WERI-Rb-1 (cell line): ENCODE measurements at regions not wholly inside any gene's neighbourhood (a gene's known extent, or its start where the extent isn't known, plus 50 kb on each side); places are given as distances from the start of the nearest gene placed in this dataset.

Source experiments
- DNase-seq: peaks from one replicate; pipeline ENCODE4 v3.0.0-alpha.2; 2020
- H3K27ac ChIP-seq: fragments of 250-450 bp; sonication (Bioruptor Pico); 2 replicates; pipeline ENCODE4 v1.5.1; 2020; ENCODE audit warnings: mild to moderate bottlenecking, moderate library complexity
- H3K27me3 ChIP-seq: fragments of 250-450 bp; sonication (Bioruptor Pico); 2 replicates; pipeline ENCODE4 v1.5.1; 2021; ENCODE audit warnings: mild to moderate bottlenecking, low read depth, moderate library complexity; ENCODE audit not compliant: insufficient read depth, severe bottlenecking
- H3K36me3 ChIP-seq: fragments of 250-450 bp; sonication (Bioruptor Pico); 2 replicates; pipeline ENCODE4 v1.5.1; 2020; ENCODE audit warnings: mild to moderate bottlenecking, moderate library complexity
- H3K4me3 ChIP-seq: 2 replicates; pipeline ENCODE4 v1.5.1; 2011; ENCODE audit warnings: low read depth, mild to moderate bottlenecking, control low read depth, low read length
- H3K9me3 ChIP-seq: fragments of 250-450 bp; sonication (Bioruptor Pico); 2 replicates; pipeline ENCODE4 v1.5.1; 2021; ENCODE audit warnings: mild to moderate bottlenecking, moderate library complexity; ENCODE audit not compliant: severe bottlenecking
- TF ChIP-seq, protein P1 (sequence below): IDR thresholded peaks from 2 replicates; pipeline ENCODE4 v1.5.1; 2011; ENCODE audit warnings: low read depth, mild to moderate bottlenecking, control low read depth, inconsistent platforms, low read length

DNA sequence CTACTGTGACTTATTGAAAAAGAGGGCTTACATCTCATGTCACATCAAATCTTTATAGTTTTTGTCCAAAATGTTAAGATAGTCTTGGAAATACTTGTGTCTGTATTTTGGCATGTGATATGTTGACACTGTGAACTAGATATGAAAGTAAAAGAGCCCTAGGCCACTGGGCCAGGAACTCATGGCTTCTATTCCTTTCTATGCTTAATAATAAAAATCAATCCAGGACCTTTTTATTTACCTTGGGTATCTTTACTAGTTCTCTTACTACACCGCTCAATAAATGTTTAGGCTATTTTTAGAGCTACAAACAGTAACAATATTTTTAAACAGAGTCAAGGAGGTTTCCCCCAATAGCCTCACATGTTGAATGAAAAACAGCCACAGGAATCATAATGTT is 348.6 kb upstream of the SLC24A2 start:
- H3K27ac ChIP-seq: no peak overlapping the region
- no peaks in the 10 kb centered on the region for H3K27me3 ChIP-seq
- no peaks in the 10 kb centered on the region for H3K9me3 ChIP-seq
- H3K4me3 ChIP-seq: no peak overlapping the region
- TF ChIP-seq, protein P1, sequence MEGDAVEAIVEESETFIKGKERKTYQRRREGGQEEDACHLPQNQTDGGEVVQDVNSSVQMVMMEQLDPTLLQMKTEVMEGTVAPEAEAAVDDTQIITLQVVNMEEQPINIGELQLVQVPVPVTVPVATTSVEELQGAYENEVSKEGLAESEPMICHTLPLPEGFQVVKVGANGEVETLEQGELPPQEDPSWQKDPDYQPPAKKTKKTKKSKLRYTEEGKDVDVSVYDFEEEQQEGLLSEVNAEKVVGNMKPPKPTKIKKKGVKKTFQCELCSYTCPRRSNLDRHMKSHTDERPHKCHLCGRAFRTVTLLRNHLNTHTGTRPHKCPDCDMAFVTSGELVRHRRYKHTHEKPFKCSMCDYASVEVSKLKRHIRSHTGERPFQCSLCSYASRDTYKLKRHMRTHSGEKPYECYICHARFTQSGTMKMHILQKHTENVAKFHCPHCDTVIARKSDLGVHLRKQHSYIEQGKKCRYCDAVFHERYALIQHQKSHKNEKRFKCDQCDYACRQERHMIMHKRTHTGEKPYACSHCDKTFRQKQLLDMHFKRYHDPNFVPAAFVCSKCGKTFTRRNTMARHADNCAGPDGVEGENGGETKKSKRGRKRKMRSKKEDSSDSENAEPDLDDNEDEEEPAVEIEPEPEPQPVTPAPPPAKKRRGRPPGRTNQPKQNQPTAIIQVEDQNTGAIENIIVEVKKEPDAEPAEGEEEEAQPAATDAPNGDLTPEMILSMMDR: no peak
- DNase-seq: no peak
- no peaks in the 10 kb centered on the region for H3K36me3 ChIP-seq

DNA sequence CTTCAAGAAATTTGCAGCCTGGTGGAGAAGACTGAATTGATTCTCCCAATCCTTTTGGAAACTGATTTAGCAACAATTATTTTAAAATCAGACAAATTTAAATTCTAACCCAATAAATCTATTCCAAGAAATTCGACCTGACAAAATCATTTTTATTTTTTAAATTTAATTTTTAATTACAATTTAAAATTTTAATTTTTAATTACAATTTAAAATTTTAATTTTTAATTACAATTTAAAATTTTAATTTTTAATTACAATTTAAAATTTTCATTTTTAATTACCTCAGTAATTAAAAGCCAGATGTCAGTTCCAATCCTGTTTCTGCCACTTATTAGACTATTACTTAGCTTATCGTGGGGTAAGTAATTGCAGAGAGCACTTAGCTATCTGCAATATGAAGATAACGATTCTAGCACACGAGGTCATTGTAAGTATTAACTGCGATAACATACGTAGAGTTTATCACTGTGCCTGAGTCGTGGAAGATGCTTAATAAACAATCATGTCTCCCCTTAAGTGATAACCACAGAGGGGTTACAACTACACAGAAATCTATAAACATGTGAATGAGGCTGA is 346.4 kb upstream of the SLC24A2 start:
- TF ChIP-seq, protein P1: no peak
- Histone ChIP-seq H3K36me3 (no peaks in the 10 kb centered on the region), H3K4me3 (no peak overlapping the region), H3K9me3 (no peaks in the 10 kb centered on the region), H3K27me3 (no peaks in the 10 kb centered on the region), H3K27ac (no peak overlapping the region)
- no peak for DNase-seq

DNA sequence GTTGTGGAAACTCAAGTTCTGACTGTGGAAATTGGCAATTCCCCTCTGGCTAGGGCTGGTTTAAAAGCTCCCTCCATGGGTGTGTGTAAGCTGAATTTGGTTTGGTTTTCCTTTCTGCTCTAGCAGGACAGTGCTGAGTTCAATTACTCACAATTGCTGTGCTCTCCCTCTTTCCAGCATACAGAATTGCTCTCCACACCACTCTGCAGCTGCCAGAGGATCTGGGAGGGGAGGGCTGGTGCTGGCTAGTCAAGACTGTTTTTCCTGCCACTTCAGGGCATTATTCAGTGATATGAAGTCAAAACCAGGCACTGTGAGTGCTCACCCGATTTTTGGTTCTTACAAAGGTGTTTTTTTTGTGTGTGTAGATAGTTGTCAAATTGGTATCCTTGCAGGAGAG is 336.9 kb upstream of the SLC24A2 start:
- H3K27me3 ChIP-seq: no peaks in the 10 kb centered on the region
- no peak for DNase-seq
- no peak overlapping the region for H3K4me3 ChIP-seq
- H3K27ac ChIP-seq: no peak overlapping the region
- H3K9me3 ChIP-seq: no peaks in the 10 kb centered on the region
- H3K36me3 ChIP-seq: no peaks in the 10 kb centered on the region
- TF ChIP-seq, protein P1: no peak

DNA sequence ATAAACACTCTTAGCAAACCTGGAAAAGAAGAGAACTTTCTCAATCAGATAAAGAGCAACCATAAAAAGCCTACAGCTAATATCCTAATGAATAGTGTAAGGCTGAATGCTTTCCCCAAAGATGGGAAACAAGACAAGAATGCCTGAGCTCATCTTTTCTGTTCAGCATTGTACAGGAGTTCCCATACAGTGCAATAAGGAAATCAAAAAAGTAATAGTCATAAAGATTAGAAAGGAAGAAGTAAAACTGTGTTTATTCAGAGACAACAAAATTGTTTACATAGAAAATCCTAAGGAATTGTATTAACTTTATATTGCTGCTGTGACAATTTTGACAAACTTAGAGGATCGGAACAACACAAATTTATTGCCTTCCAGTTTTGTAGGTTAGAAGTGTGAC is 330.7 kb upstream of the SLC24A2 start:
- Histone ChIP-seq H3K4me3 (no peak overlapping the region), H3K36me3 (no peaks in the 10 kb centered on the region), H3K9me3 (peaks cover 8% of the 10 kb centered on the region), H3K27ac (no peak overlapping the region), H3K27me3 (no peaks in the 10 kb centered on the region)
- no peak for DNase-seq
- TF ChIP-seq, protein P1: no peak

DNA sequence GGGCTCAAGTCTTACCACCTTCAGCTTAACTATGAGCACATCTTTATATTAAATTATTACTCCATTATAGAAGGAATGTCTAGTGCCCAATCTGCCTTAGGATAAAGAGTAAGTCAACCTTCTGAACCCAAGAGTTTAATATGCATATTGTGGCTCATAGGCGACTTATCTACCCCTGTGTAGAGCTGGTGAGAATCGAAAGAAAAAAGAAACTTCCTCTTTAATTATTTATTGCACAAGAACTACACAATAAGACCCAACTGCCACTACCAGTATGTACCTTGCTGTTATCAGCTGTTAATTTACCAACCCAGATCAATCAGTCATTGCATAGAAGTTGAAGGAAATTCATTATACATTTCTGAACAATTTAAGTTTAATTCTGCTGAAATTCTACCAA is 329.1 kb upstream of the SLC24A2 start:
- Histone ChIP-seq H3K36me3 (no peaks in the 10 kb centered on the region), H3K9me3 (peaks cover 8% of the 10 kb centered on the region), H3K27ac (no peak overlapping the region), H3K27me3 (no peaks in the 10 kb centered on the region), H3K4me3 (no peak overlapping the region)
- TF ChIP-seq, protein P1: no peak
- DNase-seq: no peak

DNA sequence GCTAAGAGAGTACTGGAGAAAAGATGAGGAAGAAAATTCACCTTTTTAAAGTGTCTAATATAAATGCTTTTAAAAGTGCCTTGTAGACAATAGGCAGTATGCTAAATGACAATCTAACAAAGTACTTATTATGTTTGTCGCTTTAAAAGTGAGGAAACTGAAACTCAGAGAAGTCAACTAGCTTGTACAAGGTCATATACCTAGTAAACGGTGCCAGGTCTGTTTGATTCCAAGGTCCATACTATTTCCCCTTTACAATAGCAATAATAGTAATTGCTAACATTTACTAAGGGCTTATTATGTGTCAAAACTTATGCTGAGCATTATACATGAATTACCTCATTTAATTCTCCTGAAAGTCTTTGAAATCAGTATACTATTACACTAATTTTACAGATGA is 328.6 kb upstream of the SLC24A2 start:
- no peak overlapping the region for H3K27ac ChIP-seq
- TF ChIP-seq, protein P1: no peak
- peaks cover 8% of the 10 kb centered on the region for H3K9me3 ChIP-seq
- H3K36me3 ChIP-seq: no peaks in the 10 kb centered on the region
- H3K27me3 ChIP-seq: no peaks in the 10 kb centered on the region
- DNase-seq: no peak
- H3K4me3 ChIP-seq: no peak overlapping the region
